ENCODE measurements at regions not wholly inside any gene's neighbourhood (a gene's known extent, or its start where the extent isn't known, plus 50 kb on each side); places are given as distances from the start of the nearest gene placed in this dataset.

DNA sequence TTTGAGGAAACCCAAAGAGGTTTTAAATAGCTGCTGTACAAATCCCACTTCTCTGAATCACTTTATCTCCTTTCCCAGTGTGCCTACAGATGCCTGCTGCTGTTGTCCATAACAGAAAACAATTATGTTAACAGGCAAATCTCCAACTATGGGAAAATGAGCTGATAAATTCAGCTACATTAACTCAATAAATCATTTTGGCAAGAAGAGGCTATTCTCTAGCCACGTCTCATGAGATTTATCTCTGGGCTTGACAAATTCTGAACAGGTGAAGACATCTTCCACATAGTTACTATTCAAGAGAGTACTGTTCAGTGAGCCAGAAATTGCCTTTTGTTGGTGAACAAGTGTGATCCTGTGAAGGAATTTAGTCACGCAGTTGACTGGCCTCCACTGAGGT lies 327.1 kb upstream of the FMN2 start:
- H3K36me3 Mint-ChIP-seq (ENCODE audit: low read depth) = no peaks in the 10 kb centered on the region
- TF ChIP-seq, protein P1, sequence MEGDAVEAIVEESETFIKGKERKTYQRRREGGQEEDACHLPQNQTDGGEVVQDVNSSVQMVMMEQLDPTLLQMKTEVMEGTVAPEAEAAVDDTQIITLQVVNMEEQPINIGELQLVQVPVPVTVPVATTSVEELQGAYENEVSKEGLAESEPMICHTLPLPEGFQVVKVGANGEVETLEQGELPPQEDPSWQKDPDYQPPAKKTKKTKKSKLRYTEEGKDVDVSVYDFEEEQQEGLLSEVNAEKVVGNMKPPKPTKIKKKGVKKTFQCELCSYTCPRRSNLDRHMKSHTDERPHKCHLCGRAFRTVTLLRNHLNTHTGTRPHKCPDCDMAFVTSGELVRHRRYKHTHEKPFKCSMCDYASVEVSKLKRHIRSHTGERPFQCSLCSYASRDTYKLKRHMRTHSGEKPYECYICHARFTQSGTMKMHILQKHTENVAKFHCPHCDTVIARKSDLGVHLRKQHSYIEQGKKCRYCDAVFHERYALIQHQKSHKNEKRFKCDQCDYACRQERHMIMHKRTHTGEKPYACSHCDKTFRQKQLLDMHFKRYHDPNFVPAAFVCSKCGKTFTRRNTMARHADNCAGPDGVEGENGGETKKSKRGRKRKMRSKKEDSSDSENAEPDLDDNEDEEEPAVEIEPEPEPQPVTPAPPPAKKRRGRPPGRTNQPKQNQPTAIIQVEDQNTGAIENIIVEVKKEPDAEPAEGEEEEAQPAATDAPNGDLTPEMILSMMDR (IDR thresholded peaks at IDR 0.05) = no peak
- Histone ChIP-seq H3K4me3 (ENCODE audit: low read length) (no peak overlapping the region), H3K4me1 (ENCODE audit: insufficient read depth, low read length) (no peaks in the 10 kb centered on the region), H3K27ac (ENCODE audit: low read depth in 1 of 2, low read length in 2 of 2) (no peak overlapping the region), H3K9me3 (ENCODE audit: control insufficient read depth in 1 of 2, insufficient read depth in 1 of 2, low read length in 2 of 2) (no peaks in the 10 kb centered on the region), H3K27me3 (ENCODE audit: control insufficient read depth in 1 of 2, insufficient read depth in 2 of 2, low read length in 2 of 2) (no peaks in the 10 kb centered on the region), H3K36me3 (ENCODE audit: insufficient read depth, low read length) (no peaks in the 10 kb centered on the region)
- no peaks in the 10 kb centered on the region for H3K4me1 Mint-ChIP-seq (ENCODE audit: low read depth)
- ATAC-seq (ENCODE audit: poor library complexity) = no peak
- H3K27ac Mint-ChIP-seq = no peak overlapping the region
- DNase-seq = no peak
- no peaks in the 10 kb centered on the region for H3K9me3 Mint-ChIP-seq
- ChIA-PET POLR2A (no interaction called here), CTCF (no interaction called here)
- no peak overlapping the region for H3K4me3 Mint-ChIP-seq
- H3K27me3 Mint-ChIP-seq = no peaks in the 10 kb centered on the region
- intact Hi-C loops (cut with DNase I, micrococcal nuclease) = no loop called here

DNA sequence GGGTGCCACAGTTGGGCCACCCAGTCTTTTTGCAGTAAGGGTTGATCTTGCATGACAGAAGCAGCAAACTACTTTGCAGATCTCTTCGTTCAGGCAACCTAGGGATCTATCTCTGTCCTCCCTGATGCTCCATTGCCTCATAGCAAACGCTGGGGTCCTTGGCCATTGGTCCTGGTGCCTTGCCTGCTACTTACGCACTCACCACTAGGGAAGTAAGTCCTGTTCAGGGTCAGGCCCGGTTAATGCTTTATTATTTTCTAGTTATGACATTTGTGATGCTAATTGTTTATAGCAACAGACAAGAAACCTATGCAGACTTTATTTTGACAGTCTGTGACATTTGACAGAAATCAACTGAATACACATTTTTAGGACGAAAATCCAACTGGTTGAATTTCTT lies 326.5 kb upstream of the FMN2 start:
- DNase-seq (no peak), ATAC-seq (ENCODE audit: poor library complexity) (no peak)
- H3K36me3 ChIP-seq (ENCODE audit: insufficient read depth, low read length) = no peaks in the 10 kb centered on the region
- CTCF ChIA-PET = no interaction called here
- no peak overlapping the region for H3K27ac ChIP-seq (ENCODE audit: low read depth in 1 of 2, low read length in 2 of 2)
- TF ChIP-seq, protein P1 (IDR thresholded peaks at IDR 0.05) = no peak
- POLR2A ChIA-PET = no interaction called here
- H3K27me3 Mint-ChIP-seq = no peaks in the 10 kb centered on the region
- H3K27ac Mint-ChIP-seq = no peak overlapping the region
- intact Hi-C loops (cut with DNase I, micrococcal nuclease) = no loop called here
- H3K4me1 ChIP-seq (ENCODE audit: insufficient read depth, low read length) = no peaks in the 10 kb centered on the region
- no peaks in the 10 kb centered on the region for H3K36me3 Mint-ChIP-seq (ENCODE audit: low read depth)
- no peak overlapping the region for H3K4me3 Mint-ChIP-seq
- no peaks in the 10 kb centered on the region for H3K27me3 ChIP-seq (ENCODE audit: control insufficient read depth in 1 of 2, insufficient read depth in 2 of 2, low read length in 2 of 2)
- no peaks in the 10 kb centered on the region for H3K9me3 Mint-ChIP-seq
- no peaks in the 10 kb centered on the region for H3K4me1 Mint-ChIP-seq (ENCODE audit: low read depth)
- H3K4me3 ChIP-seq (ENCODE audit: low read length) = no peak overlapping the region
- H3K9me3 ChIP-seq (ENCODE audit: control insufficient read depth in 1 of 2, insufficient read depth in 1 of 2, low read length in 2 of 2) = no peaks in the 10 kb centered on the region

DNA sequence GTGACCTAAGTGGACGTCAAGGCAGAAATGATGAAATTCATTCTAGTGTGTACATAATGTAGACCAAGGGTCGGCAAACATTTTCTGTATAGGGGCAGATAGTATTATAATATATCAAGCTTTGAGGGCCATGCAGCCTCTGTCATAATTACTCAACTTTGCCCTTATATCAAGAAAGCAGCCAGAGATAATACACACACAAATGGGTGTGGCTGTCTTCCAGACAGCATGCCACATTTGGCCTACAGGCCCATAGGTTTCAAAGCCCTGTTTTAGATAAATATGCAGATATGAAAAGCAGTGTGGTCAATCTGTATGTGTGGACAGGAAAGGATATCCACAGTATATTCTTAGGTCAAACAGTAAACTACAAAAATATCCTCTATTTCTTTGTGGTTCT lies 320.1 kb upstream of the FMN2 start:
- Mint-ChIP-seq H3K9me3 (peaks cover 2% of the 10 kb centered on the region), H3K4me1 (ENCODE audit: low read depth) (no peaks in the 10 kb centered on the region), H3K36me3 (ENCODE audit: low read depth) (no peaks in the 10 kb centered on the region), H3K27ac (no peak overlapping the region), H3K27me3 (no peaks in the 10 kb centered on the region), H3K4me3 (no peak overlapping the region)
- Histone ChIP-seq H3K27ac (ENCODE audit: low read depth in 1 of 2, low read length in 2 of 2) (no peak overlapping the region), H3K27me3 (ENCODE audit: control insufficient read depth in 1 of 2, insufficient read depth in 2 of 2, low read length in 2 of 2) (no peaks in the 10 kb centered on the region), H3K9me3 (ENCODE audit: control insufficient read depth in 1 of 2, insufficient read depth in 1 of 2, low read length in 2 of 2) (no peaks in the 10 kb centered on the region), H3K4me3 (ENCODE audit: low read length) (no peak overlapping the region), H3K4me1 (ENCODE audit: insufficient read depth, low read length) (no peaks in the 10 kb centered on the region), H3K36me3 (ENCODE audit: insufficient read depth, low read length) (no peaks in the 10 kb centered on the region)
- intact Hi-C loops (cut with DNase I, micrococcal nuclease) = no loop called here
- TF ChIP-seq, protein P1 (IDR thresholded peaks at IDR 0.05) = no peak
- ATAC-seq (ENCODE audit: poor library complexity) (no peak), DNase-seq (no peak)
- ChIA-PET CTCF (no interaction called here), POLR2A (no interaction called here)

Measured in CD4-positive, alpha-beta T cell (primary cell).